A549 (cell line): ENCODE measurements at regions not wholly inside any gene's neighbourhood (a gene's known extent, or its start where the extent isn't known, plus 50 kb on each side); places are given as distances from the start of the nearest gene placed in this dataset.

ENCODE experiments used
- ATAC-seq, 2 experiments: fragments of 200-7000 bp in 1 of 2; fragments of >200 bp in 1 of 2; cut with Nextera tagmentation in 1 of 2; cut with Tn5 transposase in 1 of 2; 3 replicates each; pipeline versions ENCODE4 v1.8.0 to v1.9.1; 2018 to 2020; ENCODE audit warnings: mild to moderate bottlenecking in 1 of 2, moderate library complexity in 1 of 2
- CTCF ChIA-PET: fragments of 300-600 bp; sonication (Branson Sonifier 250); formaldehyde crosslinking; extraction: SDS; loops from one replicate; lab custom pipeline; 2021; ENCODE audit warnings: antibody characterized with exemption, inconsistent platforms; lab: Yijun Ruan, JAX
- POLR2A ChIA-PET: fragments of 350-600 bp; formaldehyde crosslinking; extraction: SDS; loops from one replicate; lab custom pipeline; 2021; ENCODE audit warnings: antibody characterized with exemption, inconsistent platforms; lab: Yijun Ruan, JAX
- DNase-seq, 2 experiments: peaks; one replicate each; pipeline versions ENCODE4 v3.0.0 to v3.0.0-alpha.2; 2011 to 2016; ENCODE audit warnings: low read depth in 1 of 2, low spot score in 1 of 2
- FAIRE-seq: peaks from 2 replicates; lab custom pipeline; 2011; peaks lifted over from hg19 to GRCh38; lab: Jason Lieb, UNC
- H3K27ac ChIP-seq, 2 experiments: fragments of >200 bp; sonication (Bioruptor Twin); formaldehyde crosslinking; 3 replicates each; pipeline ENCODE4 v1.5.1; 2016 to 2017
- H3K4me1 ChIP-seq: fragments of >200 bp; sonication (Bioruptor Twin); formaldehyde crosslinking; 3 replicates; pipeline ENCODE4 v1.6.1; 2016
- H3K4me2 ChIP-seq: fragments of >200 bp; sonication (Bioruptor Twin); formaldehyde crosslinking; 3 replicates; pipeline ENCODE4 v1.6.1; 2016
- H3K4me3 ChIP-seq: fragments of >200 bp; sonication (Bioruptor Twin); formaldehyde crosslinking; 3 replicates; pipeline ENCODE4 v1.5.1; 2016
- H3K9me3 ChIP-seq: fragments of >200 bp; sonication (Bioruptor Twin); formaldehyde crosslinking; 3 replicates; pipeline ENCODE4 v1.6.1; 2016
- BCL3 ChIP-seq: fragments of >200 bp; sonication (Bioruptor Twin); formaldehyde crosslinking; IDR thresholded peaks from 3 replicates; pipeline ENCODE4 v1.6.1; 2016
- BHLHE40 ChIP-seq: IDR thresholded peaks from 2 replicates; pipeline ENCODE4 v1.6.1; 2012; ENCODE audit warnings: low read depth, low read length, inconsistent platforms
- CBX8 ChIP-seq: fragments of 200-600 bp; sonication (generic); IDR thresholded peaks from 2 replicates; pipeline ENCODE4 v1.6.1; 2016
- EP300 ChIP-seq, 2 experiments: fragments of >200 bp; sonication (Bioruptor Twin); formaldehyde crosslinking; IDR thresholded peaks; 2 replicates in 1 of 2; 3 replicates in 1 of 2; pipeline ENCODE4 v1.6.1; 2016 to 2017
- JUNB ChIP-seq: fragments of >200 bp; sonication (Bioruptor Twin); formaldehyde crosslinking; IDR thresholded peaks from 2 replicates; pipeline ENCODE4 v1.6.1; 2016
- KDM1A ChIP-seq: fragments of 200-600 bp; sonication (generic); IDR thresholded peaks from 2 replicates; pipeline ENCODE4 v1.6.1; 2016; ENCODE audit warnings: low read depth, mild to moderate bottlenecking
- PHF8 ChIP-seq: fragments of 200-600 bp; sonication (generic); IDR thresholded peaks from 2 replicates; pipeline ENCODE4 v1.6.1; 2016; ENCODE audit warnings: low read depth, mild to moderate bottlenecking, antibody characterized with exemption, moderate library complexity, borderline replicate concordance
- POLR2A ChIP-seq: IDR thresholded peaks from 2 replicates; pipeline ENCODE4 v1.6.1; 2012; ENCODE audit warnings: mild to moderate bottlenecking, low read length
- POLR2AphosphoS2 ChIP-seq: conservative IDR thresholded peaks from 2 replicates; pipeline ENCODE4 v1.6.1; 2012; ENCODE audit warnings: low read length, improper control_type of control experiment, inconsistent platforms
- RNF2 ChIP-seq: fragments of 200-600 bp; sonication (generic); IDR thresholded peaks from 2 replicates; pipeline ENCODE4 v1.6.1; 2016; ENCODE audit warnings: low read depth, mild to moderate bottlenecking, antibody characterized with exemption, moderate library complexity, borderline replicate concordance
- SMC3 ChIP-seq: fragments of >200 bp; sonication (Bioruptor Twin); formaldehyde crosslinking; IDR thresholded peaks from 3 replicates; pipeline ENCODE4 v1.6.1; 2018; ENCODE audit warnings: inconsistent platforms
- TFCP2L1 ChIP-seq: fragments of 250-450 bp; sonication (Bioruptor Pico); IDR thresholded peaks from 2 replicates; pipeline ENCODE4 v1.5.0; 2021; ENCODE audit warnings: mild to moderate bottlenecking
- ZC3H11A ChIP-seq: fragments of 450-650 bp; IDR thresholded peaks from 2 replicates; pipeline ENCODE4 v1.6.1; 2014; ENCODE audit warnings: antibody characterized with exemption, mild to moderate bottlenecking
- ZNF302 ChIP-seq: fragments of 250-450 bp; sonication (Bioruptor Pico); IDR thresholded peaks from 2 replicates; pipeline ENCODE4 v1.9.0; 2021; ENCODE audit warnings: inconsistent platforms, mild to moderate bottlenecking, moderate library complexity
- WGBS: methylation state at CpG from one replicate; pipeline ENCODE4 v1.1.6; 2017; ENCODE audit errors: missing lambda C conversion rate; 5-methylcytosine and 5-hydroxymethylcytosine counted together
- small RNA-seq, 6 experiments: library from RNA; depleted of rRNA; stranded (forward); fragments of <200 nt; gene quantifications; one replicate each; pipeline ENCODE3, GENCODE V24; 2012
- TF ChIP-seq, protein P1 (sequence below): IDR thresholded peaks from 2 replicates; pipeline ENCODE4 v1.6.1; 2012; ENCODE audit warnings: low read depth, borderline replicate concordance
- TF ChIP-seq, protein P2 (sequence below): fragments of >200 bp; sonication (Bioruptor Twin); formaldehyde crosslinking; IDR thresholded peaks from 3 replicates; pipeline ENCODE4 v1.5.1; 2016

- Histone ChIP-seq H3K4me1 (no peaks in the 10 kb centered on the region), H3K9me3 (no peaks in the 10 kb centered on the region), H3K4me2 (no peak overlapping the region), H3K27ac (no peak overlapping the region), H3K4me3 (no peak overlapping the region)
- TF ChIP-seq PHF8 = no peak
- TF ChIP-seq ZNF302 (CRISPR knock-in tag) = no peak
- TF ChIP-seq, protein P1, sequence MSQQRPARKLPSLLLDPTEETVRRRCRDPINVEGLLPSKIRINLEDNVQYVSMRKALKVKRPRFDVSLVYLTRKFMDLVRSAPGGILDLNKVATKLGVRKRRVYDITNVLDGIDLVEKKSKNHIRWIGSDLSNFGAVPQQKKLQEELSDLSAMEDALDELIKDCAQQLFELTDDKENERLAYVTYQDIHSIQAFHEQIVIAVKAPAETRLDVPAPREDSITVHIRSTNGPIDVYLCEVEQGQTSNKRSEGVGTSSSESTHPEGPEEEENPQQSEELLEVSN = no peak
- TF ChIP-seq RNF2 = no peak
- CTCF ChIA-PET = no interaction called here
- ATAC-seq = no peak
- FAIRE-seq = no peak
- 27% methylated on average over 5 of the region's 5 CpGs for WGBS
- DNase-seq = no peak
- POLR2A ChIA-PET = no interaction called here
These were observed 61.0 kb upstream of the FAM47C start for GRCh38 chrX:36947214-36947613.

GRCh38 chrX:36950495-36951253, 57.5 kb upstream of the FAM47C start:
- CTCF ChIA-PET = interaction anchor here (1.8 kb wide), 1 partner anchor 874 kb away, joined by 3 read pairs; no protein-coding TSS in a partner anchor

DNA sequence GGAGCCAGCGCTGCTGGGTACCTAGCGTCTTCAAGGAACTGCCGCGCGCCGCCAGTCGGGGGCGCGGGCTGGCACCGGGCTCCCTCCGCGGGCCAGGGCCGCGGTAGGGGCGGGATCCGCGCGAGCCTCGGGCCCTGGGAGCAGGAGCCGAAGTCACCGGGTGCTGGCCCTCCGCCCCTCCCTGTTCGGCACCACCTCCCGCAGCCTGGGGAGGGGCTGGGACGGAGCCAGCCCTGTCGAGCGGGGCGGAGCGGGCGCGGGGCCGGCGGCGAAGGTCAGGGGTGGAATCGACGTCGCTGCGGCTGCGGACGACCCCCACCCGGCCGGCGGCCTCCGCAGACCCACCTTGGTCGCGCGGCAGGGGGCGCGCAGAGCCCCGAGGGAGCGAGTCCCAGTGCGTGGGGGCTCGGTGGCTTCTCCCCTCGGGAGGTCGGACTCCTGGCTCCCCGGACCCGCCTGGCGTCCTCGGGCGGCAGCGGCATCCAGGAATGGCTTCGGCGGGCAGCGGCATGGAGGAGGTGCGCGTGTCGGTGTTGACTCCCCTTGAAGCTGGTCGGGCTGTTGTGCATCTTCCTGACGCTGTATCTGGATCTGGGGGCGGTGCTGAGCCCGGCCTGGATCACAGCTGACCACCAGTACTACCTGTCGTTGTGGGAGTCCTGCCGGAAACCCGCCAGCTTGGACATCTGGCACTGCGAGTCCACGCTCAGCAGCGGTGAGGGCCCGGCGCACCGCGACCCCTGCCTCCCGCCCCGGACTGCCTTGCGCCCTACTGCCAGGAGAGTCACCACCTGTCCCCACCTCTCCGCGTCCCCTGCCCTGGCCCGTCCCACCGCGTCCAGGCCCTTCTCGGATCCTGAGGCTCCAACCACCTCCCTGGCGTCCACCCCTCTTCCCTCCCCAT, 50.5 kb upstream of the FAM47C start:
- Histone ChIP-seq H3K4me2 (peak overlapping the region; percentile 85), H3K4me3 (peak overlapping the region; percentile 53), H3K4me1 (no peaks in the 10 kb centered on the region), H3K9me3 (no peaks in the 10 kb centered on the region), H3K27ac (peak overlapping the region in 1 of 2 experiments; percentile 46; a peak in 2 of 6 replicates)
- ChIA-PET POLR2A (no interaction called here), CTCF (no interaction called here)
- ATAC-seq = peak; percentile 94 to 97
- 0% methylated on average over 12 of the region's 91 CpGs for WGBS
- DNase-seq = peak; percentile 21 to 25
- 0 out of 3 replicates have a peak, but pooled peaks have one; percentile 9 for TF ChIP-seq SMC3
- TF ChIP-seq RNF2 = no peak
- TF ChIP-seq, protein P2, sequence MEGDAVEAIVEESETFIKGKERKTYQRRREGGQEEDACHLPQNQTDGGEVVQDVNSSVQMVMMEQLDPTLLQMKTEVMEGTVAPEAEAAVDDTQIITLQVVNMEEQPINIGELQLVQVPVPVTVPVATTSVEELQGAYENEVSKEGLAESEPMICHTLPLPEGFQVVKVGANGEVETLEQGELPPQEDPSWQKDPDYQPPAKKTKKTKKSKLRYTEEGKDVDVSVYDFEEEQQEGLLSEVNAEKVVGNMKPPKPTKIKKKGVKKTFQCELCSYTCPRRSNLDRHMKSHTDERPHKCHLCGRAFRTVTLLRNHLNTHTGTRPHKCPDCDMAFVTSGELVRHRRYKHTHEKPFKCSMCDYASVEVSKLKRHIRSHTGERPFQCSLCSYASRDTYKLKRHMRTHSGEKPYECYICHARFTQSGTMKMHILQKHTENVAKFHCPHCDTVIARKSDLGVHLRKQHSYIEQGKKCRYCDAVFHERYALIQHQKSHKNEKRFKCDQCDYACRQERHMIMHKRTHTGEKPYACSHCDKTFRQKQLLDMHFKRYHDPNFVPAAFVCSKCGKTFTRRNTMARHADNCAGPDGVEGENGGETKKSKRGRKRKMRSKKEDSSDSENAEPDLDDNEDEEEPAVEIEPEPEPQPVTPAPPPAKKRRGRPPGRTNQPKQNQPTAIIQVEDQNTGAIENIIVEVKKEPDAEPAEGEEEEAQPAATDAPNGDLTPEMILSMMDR = peak; percentile 28; the same call in 1 of the 3 replicates
- FAIRE-seq = no peak

More at GRCh38 chrX:36950495-36951253, 57.5 kb upstream of the FAM47C start:
- FAIRE-seq (no peak), ATAC-seq (no peak), DNase-seq (no peak)
- 0% methylated on average over 4 of the region's 4 CpGs for WGBS
- no peak for TF ChIP-seq POLR2A
- TF ChIP-seq BHLHE40 = no peak
- TF ChIP-seq TFCP2L1 (CRISPR knock-in tag) = no peak
- TF ChIP-seq POLR2AphosphoS2 = no peak
- TF ChIP-seq BCL3 = no peak
- TF ChIP-seq ZC3H11A = no peak
- TF ChIP-seq EP300 (IDR thresholded peaks at IDR 0.05) = no peak
- no peak for TF ChIP-seq CBX8
- no peak for TF ChIP-seq KDM1A
- TF ChIP-seq JUNB = no peak
- no peak overlapping the region for H3K4me3 ChIP-seq
- no peaks in the 10 kb centered on the region for H3K4me1 ChIP-seq
- no peaks in the 10 kb centered on the region for H3K9me3 ChIP-seq
- POLR2A ChIA-PET = no interaction called here
- H3K27ac ChIP-seq = no peak overlapping the region
- H3K4me2 ChIP-seq = no peak overlapping the region

Small RNAs in the stretch of these regions (small RNA-seq; reads per million reads assigned to genes)
- 0 reads per million in 6 experiments for gene BX842568.4
